ENCODE measurements at regions not wholly inside any gene's neighbourhood (a gene's known extent, or its start where the extent isn't known, plus 50 kb on each side); places are given as distances from the start of the nearest gene placed in this dataset.

GRCh38 chr1:103387898-103388297 is 137.6 kb upstream of the RNPC3 start:
- no peak for DNase-seq (ENCODE audit: low read depth)
- no peak for TF ChIP-seq CTCF (conservative IDR thresholded peaks at IDR 0.05; ENCODE audit: control insufficient read depth, insufficient read depth, low read depth, low read length)
- no peak overlapping the region for H3K4me3 ChIP-seq (ENCODE audit: control insufficient read depth, low read depth, low read length)

GRCh38 chr1:103373991-103374390 is 151.5 kb upstream of the RNPC3 start:
- TF ChIP-seq CTCF (conservative IDR thresholded peaks at IDR 0.05; ENCODE audit: control insufficient read depth, insufficient read depth, low read depth, low read length): no peak
- DNase-seq (ENCODE audit: low read depth): no peak
- H3K4me3 ChIP-seq (ENCODE audit: control insufficient read depth, low read depth, low read length): no peak overlapping the region

GRCh38 chr1:103372866-103373265 is 152.6 kb upstream of the RNPC3 start:
- no peak for TF ChIP-seq CTCF (conservative IDR thresholded peaks at IDR 0.05; ENCODE audit: control insufficient read depth, insufficient read depth, low read depth, low read length)

DNA sequence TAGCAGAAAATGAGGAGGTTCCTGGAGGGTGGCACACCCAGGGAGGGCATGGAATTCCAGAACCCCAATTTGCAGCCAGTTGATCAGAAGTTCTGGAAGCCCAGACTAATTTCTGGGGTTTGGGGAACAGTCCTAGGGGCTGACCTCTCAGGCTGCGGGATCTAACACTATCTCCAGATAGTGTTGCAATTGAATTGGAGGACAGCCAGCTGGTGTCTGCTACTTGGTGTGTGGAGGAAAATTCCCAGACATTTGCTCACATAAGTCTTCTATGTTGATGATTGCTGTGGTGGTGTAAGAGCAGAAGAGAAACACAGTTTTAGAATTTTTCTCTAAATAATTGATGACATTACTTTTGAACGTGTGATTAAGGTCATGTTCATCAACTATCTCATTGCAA is 154.3 kb upstream of the RNPC3 start:
- no peak for TF ChIP-seq CTCF (conservative IDR thresholded peaks at IDR 0.05; ENCODE audit: control insufficient read depth, insufficient read depth, low read depth, low read length)
- no peak overlapping the region for H3K4me3 ChIP-seq (ENCODE audit: control insufficient read depth, low read depth, low read length)
- DNase-seq (ENCODE audit: low read depth): peak; percentile 30

More at GRCh38 chr1:103372866-103373265, 152.6 kb upstream of the RNPC3 start:
- no peak for DNase-seq (ENCODE audit: low read depth)
- H3K4me3 ChIP-seq (ENCODE audit: control insufficient read depth, low read depth, low read length): no peak overlapping the region

DNA sequence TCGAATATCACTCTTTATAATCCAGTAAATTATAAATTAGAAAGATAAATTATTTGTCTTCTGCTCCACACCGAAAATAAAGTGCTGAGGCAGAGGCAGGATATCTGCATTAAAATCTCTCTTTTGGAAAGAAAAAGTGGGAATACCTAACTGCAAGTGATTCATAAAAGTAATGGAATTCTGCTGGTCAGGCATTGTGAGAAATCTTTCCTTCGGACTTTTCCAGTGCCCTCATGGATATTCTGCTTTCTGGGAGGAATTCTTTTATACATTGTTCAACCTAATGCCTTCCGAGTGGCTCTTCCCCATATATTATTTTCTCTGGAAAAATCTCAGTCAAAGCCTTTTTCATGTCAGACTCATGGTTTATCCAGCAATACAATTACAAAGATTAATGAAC is 158.3 kb upstream of the RNPC3 start:
- no peak for DNase-seq (ENCODE audit: low read depth)
- no peak for TF ChIP-seq CTCF (conservative IDR thresholded peaks at IDR 0.05; ENCODE audit: control insufficient read depth, insufficient read depth, low read depth, low read length)
- H3K4me3 ChIP-seq (ENCODE audit: control insufficient read depth, low read depth, low read length): no peak overlapping the region

DNA sequence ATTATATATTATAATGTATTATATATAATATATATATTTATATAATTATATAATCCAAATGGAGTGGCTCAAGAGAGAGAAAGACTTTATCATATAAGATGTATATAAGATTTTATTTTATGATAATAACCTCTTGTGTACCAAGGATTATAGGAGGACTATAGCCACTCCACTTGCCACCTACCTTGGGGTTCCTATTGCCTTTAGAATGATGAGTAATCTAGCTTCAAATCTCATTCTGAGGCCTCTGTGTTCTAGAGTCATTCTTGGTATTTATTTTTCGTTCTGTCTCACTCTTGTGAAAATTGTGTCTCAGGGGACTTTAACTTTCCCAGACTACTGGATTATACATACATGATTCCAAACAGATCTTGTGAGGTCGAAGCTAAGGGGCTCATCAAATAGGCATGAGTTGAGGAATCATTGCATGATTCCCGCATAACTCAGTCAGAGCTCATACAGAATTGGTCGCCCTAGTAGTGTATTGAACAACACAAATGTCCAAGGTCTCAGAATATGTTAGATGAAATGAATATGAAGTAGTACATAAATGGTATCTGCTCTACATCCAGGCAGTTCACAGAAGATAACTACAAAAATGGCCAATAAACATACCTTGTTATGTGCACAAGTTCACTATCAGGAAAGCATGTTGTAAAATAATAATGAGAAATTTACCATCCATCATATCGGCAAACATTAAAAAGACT is 159.5 kb upstream of the RNPC3 start:
- no peak for DNase-seq (ENCODE audit: low read depth)
- no peak for TF ChIP-seq CTCF (conservative IDR thresholded peaks at IDR 0.05; ENCODE audit: control insufficient read depth, insufficient read depth, low read depth, low read length)
- no peak overlapping the region for H3K4me3 ChIP-seq (ENCODE audit: control insufficient read depth, low read depth, low read length)

- no peak overlapping the region for H3K4me3 ChIP-seq (ENCODE audit: control insufficient read depth, low read depth, low read length)
- no peak for TF ChIP-seq CTCF (conservative IDR thresholded peaks at IDR 0.05; ENCODE audit: control insufficient read depth, insufficient read depth, low read depth, low read length)
- no peak for DNase-seq (ENCODE audit: low read depth)
Observed at GRCh38 chr1:103363008-103363365, 162.5 kb upstream of the RNPC3 start.
